ENCODE measurements at regions not wholly inside any gene's neighbourhood (a gene's known extent, or its start where the extent isn't known, plus 50 kb on each side); places are given as distances from the start of the nearest gene placed in this dataset.

- 93% methylated on average over 5 of the region's 8 CpGs; no CpG with 5 or more reads in 1 of the 2 experiments for WGBS, 2 experiments (ENCODE audit: extremely low coverage in 2 of 2, insufficient read length in 1 of 2)
- TF ChIP-seq USF2 (IDR thresholded peaks at IDR 0.05; ENCODE audit: low read depth, low read length), result no peak
- TF ChIP-seq CHD1 (IDR thresholded peaks at IDR 0.05; ENCODE audit: low read depth, low read length), result no peak
- TF ChIP-seq SMC3 (IDR thresholded peaks at IDR 0.05; ENCODE audit: low read depth, low read length), result no peak
- no peak for TF ChIP-seq POLR2A (IDR thresholded peaks at IDR 0.05; ENCODE audit: low read depth, low read length)
- no peak for TF ChIP-seq CEBPB (IDR thresholded peaks at IDR 0.05; ENCODE audit: low read depth, low read length)
- no peak for TF ChIP-seq MAZ (IDR thresholded peaks at IDR 0.05; ENCODE audit: borderline replicate concordance, low read depth, low read length)
- TF ChIP-seq NFE2L2 (IDR thresholded peaks at IDR 0.05; ENCODE audit: low read depth, low read length), result no peak
- TF ChIP-seq FOS (IDR thresholded peaks at IDR 0.05; ENCODE audit: low read depth, low read length), result no peak
- TF ChIP-seq CTCF (conservative IDR thresholded peaks at IDR 0.05; ENCODE audit: low read depth, low read length), result no peak
- no peak for TF ChIP-seq BHLHE40 (IDR thresholded peaks at IDR 0.05; ENCODE audit: low read depth, low read length)
- no peak for TF ChIP-seq RAD21 (IDR thresholded peaks at IDR 0.05; ENCODE audit: low read length)
- TF ChIP-seq MXI1 (IDR thresholded peaks at IDR 0.05; ENCODE audit: borderline replicate concordance, low read depth, low read length), result no peak
- no peak for TF ChIP-seq ELK1 (IDR thresholded peaks at IDR 0.05; ENCODE audit: borderline replicate concordance, low read depth, low read length)
- no peak for TF ChIP-seq RFX5 (IDR thresholded peaks at IDR 0.05; ENCODE audit: low read depth, low read length)
- no peak for TF ChIP-seq MAFK (IDR thresholded peaks at IDR 0.05; ENCODE audit: low read depth, low read length)
- TF ChIP-seq RCOR1 (IDR thresholded peaks at IDR 0.05; ENCODE audit: insufficient replicate concordance, low read length), result no peak
- no peak overlapping the region for H3K9ac ChIP-seq (ENCODE audit: low read depth, low read length)
- no peak overlapping the region for H3K23ac ChIP-seq (ENCODE audit: low read depth, low read length)
- no peak overlapping the region for H2BK5ac ChIP-seq (ENCODE audit: low read depth, low read length, poor library complexity, severe bottlenecking)
- H2BK20ac ChIP-seq (ENCODE audit: low read depth, low read length), result no peak overlapping the region
- H3K27me3 ChIP-seq (ENCODE audit: control insufficient read depth, insufficient read depth, low read length), result no peaks in the 10 kb centered on the region
- H4K91ac ChIP-seq (ENCODE audit: insufficient read depth, low read depth, low read length), result no peak overlapping the region
- no peaks in the 10 kb centered on the region for H3K79me1 ChIP-seq (ENCODE audit: low read depth in 1 of 2, low read length in 2 of 2)
- H3K4ac ChIP-seq (ENCODE audit: low read depth, low read length), result no peak overlapping the region
- H2BK120ac ChIP-seq (ENCODE audit: low read depth, low read length), result no peak overlapping the region; the same call in 1 of the 2 replicates
- in situ Hi-C loops (cut with MboI; ENCODE audit: low sequenced_read_pairs) (no loop called here), intact Hi-C loops (cut with micrococcal nuclease) (no loop called here), dilution Hi-C loops (cut with HindIII; ENCODE audit: low sequenced_read_pairs, unreplicated experiment) (no loop called here)
- peak overlapping the region; percentile 11; the same call in 1 of the 2 replicates for H2AK5ac ChIP-seq (ENCODE audit: low read depth, low read length)
- no peaks in the 10 kb centered on the region for H3K9me3 ChIP-seq (ENCODE audit: control insufficient read depth, insufficient read depth, low read length)
- H4K20me1 ChIP-seq (ENCODE audit: insufficient read depth, low read length), result no peaks in the 10 kb centered on the region
- H2BK15ac ChIP-seq (ENCODE audit: low read depth, low read length), result no peak overlapping the region
- POLR2A ChIA-PET (ENCODE audit: unreplicated experiment), result no interaction called here
- H3K4me2 ChIP-seq (ENCODE audit: low read depth, low read length), result no peak overlapping the region
- H4K8ac ChIP-seq (ENCODE audit: low read depth in 2 of 2, low read length in 2 of 2), result no peak overlapping the region
- CTCF ChIA-PET, result no interaction called here
- no peak overlapping the region for H3K14ac ChIP-seq (replicated peaks; ENCODE audit: low read depth, low read length)
- H3K27ac ChIP-seq (ENCODE audit: insufficient read depth, low read length), result no peak overlapping the region
- peaks cover 31% of the 10 kb centered on the region for H3K9me1 ChIP-seq (ENCODE audit: insufficient read depth, low read length)
- no TSS peak for BruUV-seq (replicated peaks)
- no peak overlapping the region for H3K56ac ChIP-seq (ENCODE audit: extremely low read depth, insufficient read depth, low read length)
- H3K18ac ChIP-seq (ENCODE audit: low read depth, low read length), result no peak overlapping the region
- no peak overlapping the region for H4K5ac ChIP-seq (ENCODE audit: low read depth, low read length)
- no peak overlapping the region for H2AFZ ChIP-seq (replicated peaks; ENCODE audit: low read length, poor library complexity)
- H3K4me1 ChIP-seq (ENCODE audit: control insufficient read depth, insufficient read depth, low read length), result peaks cover 26% of the 10 kb centered on the region
- DNase-seq (no peak), ATAC-seq (ENCODE audit: low read depth) (no peak)
- no peak overlapping the region for H2AK9ac ChIP-seq (replicated peaks; ENCODE audit: low read depth, low read length, poor library complexity)
- no peaks in the 10 kb centered on the region for H3K36me3 ChIP-seq (ENCODE audit: control insufficient read depth, insufficient read depth, low read length)
- no peak overlapping the region for H3K4me3 ChIP-seq (ENCODE audit: insufficient read depth, low read depth, low read length)
These were observed 96.1 kb upstream of the KCNG1 start for GRCh38 chr20:51118985-51119527.

Data from IMR-90 (cell line).